Caco-2 (cell line): ENCODE measurements at regions not wholly inside any gene's neighbourhood (a gene's known extent, or its start where the extent isn't known, plus 50 kb on each side); places are given as distances from the start of the nearest gene placed in this dataset.
"Not testable (repeated sequence)": the region's sequence is repeated elsewhere in the genome, so short reads cannot be mapped to it uniquely, and the experiment has no call there.

Experiments used
- BruUV-seq: library from RNA; stranded (reverse); fragments of 400-500 nt; replicated peaks from 2 replicates; lab custom pipeline; 2021; lab: Mats Ljungman, UMichigan
- CTCF ChIA-PET: fragments of 300-600 bp; sonication (Branson Sonifier 250); formaldehyde crosslinking; loops from one replicate; lab custom pipeline; 2022; ENCODE audit warnings: antibody characterized with exemption; lab: Charles Lee
- POLR2A ChIA-PET: fragments of 300-600 bp; sonication (Branson Sonifier 250); formaldehyde crosslinking; loops from one replicate; lab custom pipeline; 2022; ENCODE audit warnings: antibody characterized with exemption; lab: Charles Lee
- DNase-seq, 2 experiments: peaks; one replicate each; pipeline versions ENCODE4 v3.0.0 to v3.0.0-alpha.2; 2020 to 2022
- H3K27me3 ChIP-seq: replicated peaks from 2 replicates; pipeline ENCODE4 v1.6.0; 2011; ENCODE audit warnings: low read length; ENCODE audit not compliant: control insufficient read depth, insufficient read depth
- H3K36me3 ChIP-seq: 2 replicates; pipeline ENCODE4 v1.5.1; 2011; ENCODE audit warnings: low read length; ENCODE audit not compliant: control insufficient read depth, insufficient read depth
- H3K4me1 ChIP-seq: fragments of 250-450 bp; sonication (Bioruptor Pico); 2 replicates; pipeline ENCODE4 v1.5.1; 2020; ENCODE audit warnings: mild to moderate bottlenecking
- H3K4me3 ChIP-seq: 2 replicates; pipeline ENCODE4 v1.5.1; 2011; ENCODE audit warnings: low read depth, mild to moderate bottlenecking, control low read depth, low read length
- H3K9me3 ChIP-seq: fragments of 250-450 bp; sonication (Bioruptor Pico); 2 replicates; pipeline ENCODE4 v1.5.1; 2020; ENCODE audit warnings: mild to moderate bottlenecking, moderate library complexity
- H3K27ac Mint-ChIP-seq: one replicate; pipeline ENCODE4 v1.8.0; 2022; ENCODE audit warnings: mixed read lengths; ENCODE audit not compliant: unreplicated experiment
- H3K27me3 Mint-ChIP-seq: one replicate; pipeline ENCODE4 v1.8.0; 2022; ENCODE audit warnings: mixed read lengths; ENCODE audit not compliant: insufficient read depth, unreplicated experiment
- H3K36me3 Mint-ChIP-seq: one replicate; pipeline ENCODE4 v1.8.0; 2022; ENCODE audit warnings: mild to moderate bottlenecking, mixed read lengths; ENCODE audit not compliant: insufficient read depth, unreplicated experiment
- H3K4me1 Mint-ChIP-seq: one replicate; pipeline ENCODE4 v1.8.0; 2022; ENCODE audit warnings: low read depth, mixed read lengths; ENCODE audit not compliant: unreplicated experiment
- H3K4me3 Mint-ChIP-seq: one replicate; pipeline ENCODE4 v1.8.0; 2022; ENCODE audit warnings: mild to moderate bottlenecking, moderate library complexity, mixed read lengths; ENCODE audit not compliant: unreplicated experiment
- H3K9me3 Mint-ChIP-seq: one replicate; pipeline ENCODE4 v1.8.0; 2022; ENCODE audit warnings: mixed read lengths; ENCODE audit not compliant: unreplicated experiment
- intact Hi-C: fragments of 100-400 bp; cut with micrococcal nuclease; formaldehyde crosslinking; loops from one replicate; pipeline ENCODE4 v1.10.0; 2022; ENCODE audit not compliant: unreplicated experiment
- TF ChIP-seq, protein P1 (sequence below), 2 experiments: fragments of 200-600 bp in 1 of 2; IDR thresholded peaks; 1 replicate in 1 of 2; 2 replicates in 1 of 2; pipeline versions ENCODE4 v1.5.1 to v1.8.0; 2011 to 2022; ENCODE audit warnings: antibody characterized with exemption in 1 of 2, control low read depth in 1 of 2, inconsistent platforms in 1 of 2, low read depth in 1 of 2, low read length in 1 of 2, mild to moderate bottlenecking in 1 of 2, moderate library complexity in 1 of 2; ENCODE audit not compliant: insufficient read depth in 1 of 2, severe bottlenecking in 1 of 2, unreplicated experiment in 1 of 2

DNA sequence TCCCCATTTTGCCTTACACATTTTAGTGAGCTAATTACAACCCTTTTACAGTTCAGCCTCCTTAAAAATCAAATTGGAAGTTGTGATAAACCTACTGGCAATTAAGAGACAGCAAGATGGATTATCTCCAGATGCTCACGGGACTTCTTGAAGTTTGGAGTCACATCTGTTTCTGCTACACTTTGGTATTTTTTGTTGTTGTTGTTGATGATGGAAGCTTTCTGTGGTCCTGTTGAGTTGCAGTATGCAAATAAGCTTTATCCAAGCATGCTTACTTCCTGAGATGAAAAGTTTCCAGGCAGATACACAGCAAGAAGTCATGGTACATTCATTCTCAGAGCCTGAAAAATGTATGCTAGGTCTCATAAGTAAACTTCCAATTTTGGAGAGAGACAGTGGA, 670.0 kb upstream of the AMOT start:
- no peaks in the 10 kb centered on the region for H3K4me1 ChIP-seq
- intact Hi-C loops: no loop called here
- peaks cover 10% of the 10 kb centered on the region for H3K9me3 Mint-ChIP-seq
- no peak overlapping the region for H3K4me3 ChIP-seq
- no peak overlapping the region for H3K27ac Mint-ChIP-seq
- H3K4me1 Mint-ChIP-seq: peaks cover 10% of the 10 kb centered on the region
- H3K9me3 ChIP-seq: no peaks in the 10 kb centered on the region
- TF ChIP-seq, protein P1, sequence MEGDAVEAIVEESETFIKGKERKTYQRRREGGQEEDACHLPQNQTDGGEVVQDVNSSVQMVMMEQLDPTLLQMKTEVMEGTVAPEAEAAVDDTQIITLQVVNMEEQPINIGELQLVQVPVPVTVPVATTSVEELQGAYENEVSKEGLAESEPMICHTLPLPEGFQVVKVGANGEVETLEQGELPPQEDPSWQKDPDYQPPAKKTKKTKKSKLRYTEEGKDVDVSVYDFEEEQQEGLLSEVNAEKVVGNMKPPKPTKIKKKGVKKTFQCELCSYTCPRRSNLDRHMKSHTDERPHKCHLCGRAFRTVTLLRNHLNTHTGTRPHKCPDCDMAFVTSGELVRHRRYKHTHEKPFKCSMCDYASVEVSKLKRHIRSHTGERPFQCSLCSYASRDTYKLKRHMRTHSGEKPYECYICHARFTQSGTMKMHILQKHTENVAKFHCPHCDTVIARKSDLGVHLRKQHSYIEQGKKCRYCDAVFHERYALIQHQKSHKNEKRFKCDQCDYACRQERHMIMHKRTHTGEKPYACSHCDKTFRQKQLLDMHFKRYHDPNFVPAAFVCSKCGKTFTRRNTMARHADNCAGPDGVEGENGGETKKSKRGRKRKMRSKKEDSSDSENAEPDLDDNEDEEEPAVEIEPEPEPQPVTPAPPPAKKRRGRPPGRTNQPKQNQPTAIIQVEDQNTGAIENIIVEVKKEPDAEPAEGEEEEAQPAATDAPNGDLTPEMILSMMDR (IDR thresholded peaks at IDR 0.05; ENCODE audit: insufficient read depth in 1 of 2, low read depth in 1 of 2, low read length in 1 of 2, severe bottlenecking in 1 of 2, unreplicated experiment in 1 of 2): no peak
- no peaks in the 10 kb centered on the region for H3K27me3 ChIP-seq
- H3K4me3 Mint-ChIP-seq: no peak overlapping the region
- DNase-seq: no peak
- no TSS peak for BruUV-seq
- H3K36me3 ChIP-seq: no peaks in the 10 kb centered on the region
- ChIA-PET POLR2A (no interaction called here), CTCF (no interaction called here)
- no peaks in the 10 kb centered on the region for H3K27me3 Mint-ChIP-seq
- H3K36me3 Mint-ChIP-seq: no peaks in the 10 kb centered on the region

DNA sequence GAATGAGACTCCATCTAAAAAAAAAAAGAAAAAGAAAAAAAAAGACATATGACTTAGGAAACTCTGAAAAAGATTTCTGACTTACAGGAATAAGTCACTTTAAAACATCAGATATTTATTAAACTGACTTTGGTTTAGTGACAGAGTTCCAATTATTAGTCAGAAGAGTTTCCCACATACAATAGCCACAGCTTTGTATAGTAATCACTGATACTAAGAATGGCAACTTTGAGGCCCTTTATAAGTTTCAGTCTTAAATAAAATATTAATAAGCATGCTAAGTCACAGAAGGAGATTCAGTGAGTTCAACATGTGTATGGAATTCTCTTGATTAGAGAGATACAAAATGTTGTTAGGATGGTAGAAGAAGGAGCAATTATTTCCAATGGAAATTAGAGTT, 652.3 kb upstream of the AMOT start:
- Histone ChIP-seq H3K4me1 (no peaks in the 10 kb centered on the region), H3K9me3 (no peaks in the 10 kb centered on the region), H3K36me3 (no peaks in the 10 kb centered on the region), H3K27me3 (no peaks in the 10 kb centered on the region), H3K4me3 (no peak overlapping the region)
- DNase-seq: no peak
- Mint-ChIP-seq H3K27ac (no peak overlapping the region), H3K4me1 (no peaks in the 10 kb centered on the region), H3K4me3 (no peak overlapping the region), H3K9me3 (peaks cover 12% of the 10 kb centered on the region), H3K36me3 (no peaks in the 10 kb centered on the region), H3K27me3 (no peaks in the 10 kb centered on the region)
- TF ChIP-seq, protein P1 (IDR thresholded peaks at IDR 0.05; ENCODE audit: insufficient read depth in 1 of 2, low read depth in 1 of 2, low read length in 1 of 2, severe bottlenecking in 1 of 2, unreplicated experiment in 1 of 2): no peak
- CTCF ChIA-PET: no interaction called here
- POLR2A ChIA-PET: no interaction called here
- intact Hi-C loops: no loop called here
- BruUV-seq: no TSS peak

DNA sequence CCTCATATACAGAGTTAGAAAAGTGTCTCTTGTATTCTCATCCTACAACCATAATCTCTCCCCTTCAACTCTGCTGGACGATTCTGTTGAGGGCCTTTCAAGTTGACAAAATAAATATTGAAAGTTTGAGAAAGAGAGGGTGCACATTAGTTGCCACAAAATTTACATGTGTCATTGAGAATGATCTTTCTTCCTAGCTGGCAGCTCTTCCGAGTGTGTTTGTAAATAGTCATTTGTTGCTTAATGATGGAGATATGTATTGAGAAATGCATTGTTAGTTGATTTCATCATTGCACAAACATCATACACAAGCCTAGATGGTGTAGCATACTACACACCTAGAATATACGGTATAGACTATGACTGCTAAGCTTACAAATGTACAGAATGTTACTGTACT, 632.8 kb upstream of the AMOT start:
- BruUV-seq: no TSS peak
- Histone ChIP-seq H3K36me3 (no peaks in the 10 kb centered on the region), H3K4me1 (no peaks in the 10 kb centered on the region), H3K27me3 (no peaks in the 10 kb centered on the region), H3K4me3 (no peak overlapping the region), H3K9me3 (no peaks in the 10 kb centered on the region)
- Mint-ChIP-seq H3K27me3 (no peaks in the 10 kb centered on the region), H3K36me3 (no peaks in the 10 kb centered on the region), H3K27ac (no peak overlapping the region), H3K4me3 (no peak overlapping the region), H3K9me3 (peaks cover 11% of the 10 kb centered on the region), H3K4me1 (no peaks in the 10 kb centered on the region)
- POLR2A ChIA-PET: no interaction called here
- no peak for DNase-seq
- TF ChIP-seq, protein P1 (IDR thresholded peaks at IDR 0.05; ENCODE audit: insufficient read depth in 1 of 2, low read depth in 1 of 2, low read length in 1 of 2, severe bottlenecking in 1 of 2, unreplicated experiment in 1 of 2): no peak
- intact Hi-C loops: no loop called here
- CTCF ChIA-PET: no interaction called here

DNA sequence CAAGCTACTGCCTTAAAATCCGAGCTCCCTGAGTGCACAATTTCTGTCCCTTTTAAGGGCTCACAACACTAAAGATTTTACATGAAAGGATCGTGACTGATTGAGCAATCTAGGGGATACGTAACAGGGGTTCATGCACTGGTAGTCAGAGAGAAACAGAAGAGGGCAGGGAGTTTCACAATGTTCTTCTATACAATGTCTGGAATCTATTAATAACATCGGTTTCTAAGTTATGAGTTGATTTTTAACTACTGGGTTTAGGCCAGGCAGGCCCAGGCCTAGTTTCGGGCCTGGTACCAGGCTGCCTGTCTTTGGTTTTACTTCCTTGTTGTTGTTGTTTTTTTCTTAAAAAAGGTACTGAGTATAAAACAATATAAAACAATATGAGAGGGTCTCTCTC, 632.4 kb upstream of the AMOT start:
- H3K4me3 Mint-ChIP-seq, CTCF ChIA-PET, H3K36me3 ChIP-seq, H3K9me3 ChIP-seq, H3K36me3 Mint-ChIP-seq, H3K27me3 Mint-ChIP-seq, H3K4me1 Mint-ChIP-seq, H3K4me1 ChIP-seq, intact Hi-C loops, H3K27me3 ChIP-seq, H3K27ac Mint-ChIP-seq, H3K4me3 ChIP-seq, DNase-seq, POLR2A ChIA-PET, BruUV-seq, H3K9me3 Mint-ChIP-seq: not testable (repeated sequence)
